HG03378 (cell line): ENCODE measurements at regions not wholly inside any gene's neighbourhood (a gene's known extent, or its start where the extent isn't known, plus 50 kb on each side); places are given as distances from the start of the nearest gene placed in this dataset.

Source experiments
- ATAC-seq: cut with Tn5 transposase; IDR thresholded peaks from one replicate; pipeline ENCODE4 v1.9.1; 2021; ENCODE audit warnings: mild to moderate bottlenecking, moderate library complexity; ENCODE audit not compliant: unreplicated experiment

GRCh38 chr15:37837276-37837675 is 97.2 kb upstream of the TMCO5A start:
- no peak for ATAC-seq

- ATAC-seq, result no peak
Observed at GRCh38 chr15:37847776-37848175, 86.7 kb upstream of the TMCO5A start.

- no peak for ATAC-seq
Observed at GRCh38 chr15:37856109-37856508, 78.3 kb upstream of the TMCO5A start.

- ATAC-seq, result no peak
Observed at GRCh38 chr15:37860896-37861295, 73.5 kb upstream of the TMCO5A start.

- no peak for ATAC-seq
Observed at GRCh38 chr15:37865687-37866086, 68.8 kb upstream of the TMCO5A start.

- no peak for ATAC-seq
Observed at GRCh38 chr15:37870711-37871110, 63.7 kb upstream of the TMCO5A start.

GRCh38 chr15:37872661-37873060 is 61.8 kb upstream of the TMCO5A start:
- ATAC-seq, result no peak

- ATAC-seq, result no peak
Observed at GRCh38 chr15:37873336-37873735, 61.1 kb upstream of the TMCO5A start.

- ATAC-seq, result no peak
Observed at GRCh38 chr15:37876900-37877299, 57.5 kb upstream of the TMCO5A start.

GRCh38 chr15:37877851-37878741 is 56.3 kb upstream of the TMCO5A start:
- no peak for ATAC-seq

GRCh38 chr15:37880009-37880834 is 54.2 kb upstream of the TMCO5A start:
- ATAC-seq, result no peak

GRCh38 chr15:37880835-37881153 is 53.6 kb upstream of the TMCO5A start:
- ATAC-seq, result no peak

- ATAC-seq, result no peak
Observed at GRCh38 chr15:37881237-37882013, 53.0 kb upstream of the TMCO5A start.

- ATAC-seq, result no peak
Observed at GRCh38 chr15:37882640-37883039, 51.8 kb upstream of the TMCO5A start.
